ENCODE measurements at regions not wholly inside any gene's neighbourhood (a gene's known extent, or its start where the extent isn't known, plus 50 kb on each side); places are given as distances from the start of the nearest gene placed in this dataset.

- no peaks in the 10 kb centered on the region for H3K4me1 ChIP-seq
- no peak overlapping the region for H3K4me3 ChIP-seq
- intact Hi-C loops (cut with DNase I): no loop called here
- peaks cover 0 to 3% (median 0%) of the 10 kb centered on the region in 12 donors for H3K9me3 ChIP-seq
- 77 to 82% (median 80%) methylated on average over 5 of the region's 5 CpGs for WGBS, 4 donors
- H3K27me3 ChIP-seq: peaks cover 0 to 9% (median 0%) of the 10 kb centered on the region in 9 donors
- DNase-seq (no peak), ATAC-seq (no peak)
- no peak overlapping the region for H3K27ac ChIP-seq
- TF ChIP-seq, protein P1, sequence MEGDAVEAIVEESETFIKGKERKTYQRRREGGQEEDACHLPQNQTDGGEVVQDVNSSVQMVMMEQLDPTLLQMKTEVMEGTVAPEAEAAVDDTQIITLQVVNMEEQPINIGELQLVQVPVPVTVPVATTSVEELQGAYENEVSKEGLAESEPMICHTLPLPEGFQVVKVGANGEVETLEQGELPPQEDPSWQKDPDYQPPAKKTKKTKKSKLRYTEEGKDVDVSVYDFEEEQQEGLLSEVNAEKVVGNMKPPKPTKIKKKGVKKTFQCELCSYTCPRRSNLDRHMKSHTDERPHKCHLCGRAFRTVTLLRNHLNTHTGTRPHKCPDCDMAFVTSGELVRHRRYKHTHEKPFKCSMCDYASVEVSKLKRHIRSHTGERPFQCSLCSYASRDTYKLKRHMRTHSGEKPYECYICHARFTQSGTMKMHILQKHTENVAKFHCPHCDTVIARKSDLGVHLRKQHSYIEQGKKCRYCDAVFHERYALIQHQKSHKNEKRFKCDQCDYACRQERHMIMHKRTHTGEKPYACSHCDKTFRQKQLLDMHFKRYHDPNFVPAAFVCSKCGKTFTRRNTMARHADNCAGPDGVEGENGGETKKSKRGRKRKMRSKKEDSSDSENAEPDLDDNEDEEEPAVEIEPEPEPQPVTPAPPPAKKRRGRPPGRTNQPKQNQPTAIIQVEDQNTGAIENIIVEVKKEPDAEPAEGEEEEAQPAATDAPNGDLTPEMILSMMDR (IDR thresholded peaks at IDR 0.05): no peak
- no peak for TF ChIP-seq POLR2A (IDR thresholded peaks at IDR 0.05)
- H3K36me3 ChIP-seq: no peaks in the 10 kb centered on the region
Observed at GRCh38 chr10:2618690-2619089, 448.7 kb upstream of the PFKP start.

DNA sequence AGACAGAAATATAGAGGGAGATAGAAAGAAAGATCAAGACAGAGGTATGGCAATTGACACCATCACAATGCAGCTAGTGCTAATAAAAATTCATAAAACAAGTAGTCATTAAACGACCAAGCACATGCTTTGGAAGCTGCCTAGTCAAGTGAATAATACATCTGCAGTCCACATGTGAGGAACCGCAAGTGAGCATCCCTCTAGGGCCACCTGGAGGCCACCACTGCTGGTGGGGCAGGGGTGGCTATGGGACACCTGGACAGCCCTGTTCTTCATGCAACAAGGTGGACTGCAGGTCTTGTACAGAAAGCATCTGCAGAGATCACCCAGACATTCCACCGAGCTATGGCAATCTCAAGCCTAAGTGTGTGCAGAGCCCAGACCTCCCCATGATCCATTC is 451.1 kb upstream of the PFKP start:
- DNase-seq (no peak), ATAC-seq (no peak)
- Histone ChIP-seq H3K27ac (no peak overlapping the region), H3K36me3 (no peaks in the 10 kb centered on the region), H3K9me3 (peaks cover 0 to 5% (median 0%) of the 10 kb centered on the region in 12 donors), H3K4me3 (no peak overlapping the region), H3K27me3 (peaks cover 0 to 2% (median 0%) of the 10 kb centered on the region in 9 donors), H3K4me1 (no peaks in the 10 kb centered on the region)
- TF ChIP-seq POLR2A (IDR thresholded peaks at IDR 0.05): no peak
- 68 to 78% (median 75%) methylated on average over 3 of the region's 3 CpGs for WGBS, 4 donors
- intact Hi-C loops (cut with DNase I): no loop called here

DNA sequence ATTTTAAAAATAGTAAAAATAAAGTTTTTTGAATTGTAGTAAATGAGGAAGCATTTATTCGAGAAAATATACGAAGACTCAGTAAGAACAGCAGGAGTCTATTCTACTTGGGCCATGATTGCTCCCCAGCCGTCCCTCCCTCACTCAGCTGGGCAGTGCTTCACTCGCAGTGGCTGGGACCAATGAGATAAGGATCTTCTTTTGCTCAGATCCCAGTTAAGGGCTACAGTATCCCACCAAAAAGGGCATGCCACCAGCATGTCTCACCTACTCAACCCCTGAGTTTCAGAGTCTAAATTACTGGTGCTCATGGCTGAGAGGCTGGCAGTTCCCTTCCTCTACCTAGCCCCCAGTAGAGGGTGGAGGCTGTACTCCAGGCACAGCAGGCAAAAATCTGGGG is 455.7 kb upstream of the PFKP start:
- 62 to 69% (median 67%) methylated on average over 4 of the region's 4 CpGs for WGBS, 4 donors
- TF ChIP-seq, protein P1 (IDR thresholded peaks at IDR 0.05): no peak
- no peak for TF ChIP-seq POLR2A (IDR thresholded peaks at IDR 0.05)
- ATAC-seq: no peak
- H3K9me3 ChIP-seq: peaks cover 0 to 5% (median 0%) of the 10 kb centered on the region in 12 donors
- intact Hi-C loops (cut with DNase I): no loop called here
- no peaks in the 10 kb centered on the region for H3K4me1 ChIP-seq
- no peak overlapping the region for H3K4me3 ChIP-seq
- H3K27me3 ChIP-seq: peaks cover 0 to 7% (median 0%) of the 10 kb centered on the region in 9 donors
- DNase-seq: no peak
- H3K36me3 ChIP-seq: no peaks in the 10 kb centered on the region
- no peak overlapping the region for H3K27ac ChIP-seq

- no peak for DNase-seq
- TF ChIP-seq, protein P1 (IDR thresholded peaks at IDR 0.05): no peak
- no peak for TF ChIP-seq POLR2A (IDR thresholded peaks at IDR 0.05)
- intact Hi-C loops (cut with DNase I): no loop called here
- peaks cover 0 to 7% (median 0%) of the 10 kb centered on the region in 9 donors for H3K27me3 ChIP-seq
- H3K36me3 ChIP-seq: no peaks in the 10 kb centered on the region
- ATAC-seq: no peak
- H3K4me1 ChIP-seq: no peaks in the 10 kb centered on the region
- no peak overlapping the region for H3K27ac ChIP-seq
- H3K4me3 ChIP-seq: no peak overlapping the region
- 15 to 34% (median 22%) methylated on average over 5 of the region's 5 CpGs for WGBS, 4 donors
- peaks cover 0 to 5% (median 0%) of the 10 kb centered on the region in 12 donors for H3K9me3 ChIP-seq
Observed at GRCh38 chr10:2610946-2611345, 456.4 kb upstream of the PFKP start.

- 88 to 96% (median 92%) methylated on average over 3 of the region's 3 CpGs for WGBS, 4 donors
- intact Hi-C loops (cut with DNase I): no loop called here
- no peak overlapping the region for H3K27ac ChIP-seq
Observed at GRCh38 chr10:2604891-2605290, 462.5 kb upstream of the PFKP start.

More at GRCh38 chr10:2604891-2605290, 462.5 kb upstream of the PFKP start:
- no peak for ATAC-seq
- H3K36me3 ChIP-seq: no peaks in the 10 kb centered on the region
- H3K4me3 ChIP-seq: no peak overlapping the region
- peaks cover 0 to 3% (median 0%) of the 10 kb centered on the region in 9 donors for H3K27me3 ChIP-seq
- H3K4me1 ChIP-seq: no peaks in the 10 kb centered on the region
- no peaks in the 10 kb centered on the region for H3K9me3 ChIP-seq
- DNase-seq: no peak
- TF ChIP-seq, protein P1 (IDR thresholded peaks at IDR 0.05): no peak
- no peak for TF ChIP-seq POLR2A (IDR thresholded peaks at IDR 0.05)
